ENCODE measurements at regions not wholly inside any gene's neighbourhood (a gene's known extent, or its start where the extent isn't known, plus 50 kb on each side); places are given as distances from the start of the nearest gene placed in this dataset.

DNA sequence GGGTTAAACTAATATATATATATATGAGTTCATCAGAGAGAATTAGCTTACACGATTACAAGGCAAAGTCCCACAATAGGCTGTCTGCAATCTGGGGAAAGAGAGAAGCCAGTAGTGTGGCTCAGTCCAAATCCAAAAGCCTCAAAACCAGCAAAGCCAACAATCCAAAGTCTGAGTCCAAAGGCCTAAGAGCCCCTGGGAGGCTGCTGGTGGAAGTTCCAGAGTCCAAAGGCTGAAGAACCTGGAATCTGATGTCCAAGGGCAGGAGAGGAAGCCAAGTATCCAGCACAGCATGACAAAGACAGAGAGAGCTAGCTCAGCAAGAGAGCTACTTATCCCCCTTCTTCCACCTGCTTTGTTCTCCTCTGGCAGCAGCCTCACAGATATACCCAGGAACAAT lies 274.7 kb upstream of the ID4 start:
- Histone ChIP-seq H3K27ac (ENCODE audit: low read length) (no peak overlapping the region), H3K27me3 (ENCODE audit: low read length) (no peaks in the 10 kb centered on the region), H3K4me1 (ENCODE audit: insufficient read depth, low read length) (no peaks in the 10 kb centered on the region), H3F3A (ENCODE audit: low read length, unreplicated experiment) (no peaks in the 10 kb centered on the region), H2AFZ (ENCODE audit: low read length) (no peak overlapping the region), H3K9me3 (ENCODE audit: low read length) (no peaks in the 10 kb centered on the region), H3K4me2 (ENCODE audit: low read length) (no peak overlapping the region), H3K9me2 (replicated peaks; ENCODE audit: low read length) (no peaks in the 10 kb centered on the region), H4K20me1 (ENCODE audit: low read length) (no peaks in the 10 kb centered on the region), H3K36me3 (ENCODE audit: low read depth, low read length) (no peaks in the 10 kb centered on the region), H3K79me2 (ENCODE audit: low read length) (no peaks in the 10 kb centered on the region), H3K9ac (ENCODE audit: low read length) (no peak overlapping the region), H3K4me3 (ENCODE audit: low read length) (no peak overlapping the region)
- ChIA-PET CTCF (no interaction called here), POLR2A (ENCODE audit: unreplicated experiment) (interaction anchor here (0.6 kb wide), 1 partner anchor 650 kb away, joined by 5 read pairs; no protein-coding TSS in a partner anchor)
- TF ChIP-seq EZH2 (IDR thresholded peaks at IDR 0.05; ENCODE audit: low read length, unreplicated experiment) (no peak), EZH2phosphoT487 (IDR thresholded peaks at IDR 0.05; ENCODE audit: borderline replicate concordance, low read length) (no peak)
- TF ChIP-seq, protein P1, sequence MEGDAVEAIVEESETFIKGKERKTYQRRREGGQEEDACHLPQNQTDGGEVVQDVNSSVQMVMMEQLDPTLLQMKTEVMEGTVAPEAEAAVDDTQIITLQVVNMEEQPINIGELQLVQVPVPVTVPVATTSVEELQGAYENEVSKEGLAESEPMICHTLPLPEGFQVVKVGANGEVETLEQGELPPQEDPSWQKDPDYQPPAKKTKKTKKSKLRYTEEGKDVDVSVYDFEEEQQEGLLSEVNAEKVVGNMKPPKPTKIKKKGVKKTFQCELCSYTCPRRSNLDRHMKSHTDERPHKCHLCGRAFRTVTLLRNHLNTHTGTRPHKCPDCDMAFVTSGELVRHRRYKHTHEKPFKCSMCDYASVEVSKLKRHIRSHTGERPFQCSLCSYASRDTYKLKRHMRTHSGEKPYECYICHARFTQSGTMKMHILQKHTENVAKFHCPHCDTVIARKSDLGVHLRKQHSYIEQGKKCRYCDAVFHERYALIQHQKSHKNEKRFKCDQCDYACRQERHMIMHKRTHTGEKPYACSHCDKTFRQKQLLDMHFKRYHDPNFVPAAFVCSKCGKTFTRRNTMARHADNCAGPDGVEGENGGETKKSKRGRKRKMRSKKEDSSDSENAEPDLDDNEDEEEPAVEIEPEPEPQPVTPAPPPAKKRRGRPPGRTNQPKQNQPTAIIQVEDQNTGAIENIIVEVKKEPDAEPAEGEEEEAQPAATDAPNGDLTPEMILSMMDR (conservative IDR thresholded peaks at IDR 0.05; ENCODE audit: low read depth, low read length): no peak
- intact Hi-C loops (cut with micrococcal nuclease): no loop called here
- no peak for ATAC-seq
- DNase-seq: no peak
- no TSS peak for BruUV-seq (replicated peaks)

DNA sequence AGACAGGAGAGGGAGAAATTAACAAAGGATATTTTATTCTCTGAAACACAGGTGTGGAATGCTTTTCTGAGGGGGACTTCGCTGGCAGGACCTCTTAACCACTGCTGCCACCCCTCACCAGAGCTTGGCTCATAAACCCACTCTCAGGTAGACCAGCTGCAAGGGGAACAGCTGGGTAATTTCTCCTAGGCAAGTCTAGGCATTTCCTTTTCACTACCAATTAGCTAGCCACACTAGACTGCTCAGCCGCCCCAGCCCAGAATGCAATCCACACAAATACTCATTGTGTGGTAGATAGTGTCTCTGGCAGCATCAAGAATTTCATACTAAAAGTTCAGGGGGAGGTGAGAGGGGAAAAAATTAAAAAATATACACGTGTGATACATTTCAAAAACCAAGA lies 267.6 kb upstream of the ID4 start:
- no peaks in the 10 kb centered on the region for H3K27me3 ChIP-seq (ENCODE audit: low read length)
- no peaks in the 10 kb centered on the region for H3K79me2 ChIP-seq (ENCODE audit: low read length)
- H3K9me2 ChIP-seq (replicated peaks; ENCODE audit: low read length): no peaks in the 10 kb centered on the region
- no peak overlapping the region for H3K4me2 ChIP-seq (ENCODE audit: low read length)
- intact Hi-C loops (cut with micrococcal nuclease): no loop called here
- H3K36me3 ChIP-seq (ENCODE audit: low read depth, low read length): no peaks in the 10 kb centered on the region
- no peaks in the 10 kb centered on the region for H3F3A ChIP-seq (ENCODE audit: low read length, unreplicated experiment)
- no peaks in the 10 kb centered on the region for H3K9me3 ChIP-seq (ENCODE audit: low read length)
- DNase-seq (no peak), ATAC-seq (no peak)
- no peak overlapping the region for H3K27ac ChIP-seq (ENCODE audit: low read length)
- H3K4me1 ChIP-seq (ENCODE audit: insufficient read depth, low read length): no peaks in the 10 kb centered on the region
- BruUV-seq (replicated peaks): no TSS peak
- H3K9ac ChIP-seq (ENCODE audit: low read length): no peak overlapping the region
- TF ChIP-seq, protein P1 (conservative IDR thresholded peaks at IDR 0.05; ENCODE audit: low read depth, low read length): no peak
- TF ChIP-seq EZH2phosphoT487 (IDR thresholded peaks at IDR 0.05; ENCODE audit: borderline replicate concordance, low read length): no peak
- TF ChIP-seq EZH2 (IDR thresholded peaks at IDR 0.05; ENCODE audit: low read length, unreplicated experiment): no peak
- H3K4me3 ChIP-seq (ENCODE audit: low read length): no peak overlapping the region
- no peak overlapping the region for H2AFZ ChIP-seq (ENCODE audit: low read length)
- ChIA-PET CTCF (no interaction called here), POLR2A (ENCODE audit: unreplicated experiment) (no interaction called here)
- H4K20me1 ChIP-seq (ENCODE audit: low read length): no peaks in the 10 kb centered on the region

DNA sequence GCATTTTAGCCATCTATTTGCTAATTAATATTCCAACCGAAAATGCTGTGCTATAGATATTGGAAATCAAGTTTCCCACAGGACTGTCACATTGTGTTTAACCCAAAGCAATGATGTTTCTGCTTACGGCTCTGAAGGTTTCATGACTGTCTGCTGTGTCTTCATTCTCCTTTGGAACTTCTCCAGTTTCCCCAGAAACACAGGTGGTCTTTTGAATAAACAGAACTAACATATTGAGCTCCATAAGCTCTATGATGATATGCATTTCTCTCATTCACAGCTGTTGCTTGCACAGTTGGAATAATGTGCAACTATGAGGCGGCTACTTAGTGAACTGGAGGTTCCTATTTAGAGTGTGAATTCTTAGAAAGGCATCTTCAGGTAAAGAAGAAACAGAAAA lies 266.0 kb upstream of the ID4 start:
- H3K9me3 ChIP-seq (ENCODE audit: low read length): no peaks in the 10 kb centered on the region
- BruUV-seq (replicated peaks): no TSS peak
- DNase-seq (no peak), ATAC-seq (no peak)
- H3K4me3 ChIP-seq (ENCODE audit: low read length): no peak overlapping the region
- ChIA-PET CTCF (no interaction called here), POLR2A (ENCODE audit: unreplicated experiment) (no interaction called here)
- H3F3A ChIP-seq (ENCODE audit: low read length, unreplicated experiment): no peaks in the 10 kb centered on the region
- TF ChIP-seq, protein P1 (conservative IDR thresholded peaks at IDR 0.05; ENCODE audit: low read depth, low read length): no peak
- TF ChIP-seq EZH2 (IDR thresholded peaks at IDR 0.05; ENCODE audit: low read length, unreplicated experiment) (no peak), EZH2phosphoT487 (IDR thresholded peaks at IDR 0.05; ENCODE audit: borderline replicate concordance, low read length) (no peak)
- H3K36me3 ChIP-seq (ENCODE audit: low read depth, low read length): no peaks in the 10 kb centered on the region
- H2AFZ ChIP-seq (ENCODE audit: low read length): no peak overlapping the region
- intact Hi-C loops (cut with micrococcal nuclease): no loop called here
- H3K27ac ChIP-seq (ENCODE audit: low read length): no peak overlapping the region
- no peak overlapping the region for H3K4me2 ChIP-seq (ENCODE audit: low read length)
- no peaks in the 10 kb centered on the region for H3K9me2 ChIP-seq (replicated peaks; ENCODE audit: low read length)
- H3K79me2 ChIP-seq (ENCODE audit: low read length): no peaks in the 10 kb centered on the region
- H4K20me1 ChIP-seq (ENCODE audit: low read length): no peaks in the 10 kb centered on the region
- no peaks in the 10 kb centered on the region for H3K4me1 ChIP-seq (ENCODE audit: insufficient read depth, low read length)
- no peaks in the 10 kb centered on the region for H3K27me3 ChIP-seq (ENCODE audit: low read length)
- H3K9ac ChIP-seq (ENCODE audit: low read length): no peak overlapping the region

Measured in PC-3 (cell line).